NCI-H446 treated with DMSO at 0.1 percent for 48 hours (cell line): ENCODE measurements at regions not wholly inside any gene's neighbourhood (a gene's known extent, or its start where the extent isn't known, plus 50 kb on each side); places are given as distances from the start of the nearest gene placed in this dataset.

Experiments used
- DNase-seq: peaks from one replicate; lab custom pipeline; 2025; lab: John Stamatoyannopoulos, UW

DNA sequence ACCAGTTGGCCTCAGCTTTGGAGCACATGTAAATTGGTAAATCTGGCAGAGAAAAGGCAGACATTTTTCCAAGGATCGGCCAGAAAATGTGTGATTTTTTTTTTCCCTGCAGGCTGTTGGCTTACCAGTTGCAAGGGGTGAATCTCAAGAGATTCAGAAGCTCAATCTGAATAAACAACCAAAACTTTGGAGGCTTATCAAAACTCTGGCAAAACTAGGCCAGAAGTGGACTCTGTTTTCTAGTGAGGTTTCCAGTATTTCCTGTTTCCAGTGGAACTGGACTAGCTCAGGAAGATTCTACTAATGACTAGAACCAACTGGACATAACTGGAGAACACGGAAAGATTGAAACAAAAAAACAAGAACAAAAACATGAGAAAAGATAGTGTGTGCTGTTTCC is 191.3 kb downstream of the SMIM20 start:
- DNase-seq = no peak

DNA sequence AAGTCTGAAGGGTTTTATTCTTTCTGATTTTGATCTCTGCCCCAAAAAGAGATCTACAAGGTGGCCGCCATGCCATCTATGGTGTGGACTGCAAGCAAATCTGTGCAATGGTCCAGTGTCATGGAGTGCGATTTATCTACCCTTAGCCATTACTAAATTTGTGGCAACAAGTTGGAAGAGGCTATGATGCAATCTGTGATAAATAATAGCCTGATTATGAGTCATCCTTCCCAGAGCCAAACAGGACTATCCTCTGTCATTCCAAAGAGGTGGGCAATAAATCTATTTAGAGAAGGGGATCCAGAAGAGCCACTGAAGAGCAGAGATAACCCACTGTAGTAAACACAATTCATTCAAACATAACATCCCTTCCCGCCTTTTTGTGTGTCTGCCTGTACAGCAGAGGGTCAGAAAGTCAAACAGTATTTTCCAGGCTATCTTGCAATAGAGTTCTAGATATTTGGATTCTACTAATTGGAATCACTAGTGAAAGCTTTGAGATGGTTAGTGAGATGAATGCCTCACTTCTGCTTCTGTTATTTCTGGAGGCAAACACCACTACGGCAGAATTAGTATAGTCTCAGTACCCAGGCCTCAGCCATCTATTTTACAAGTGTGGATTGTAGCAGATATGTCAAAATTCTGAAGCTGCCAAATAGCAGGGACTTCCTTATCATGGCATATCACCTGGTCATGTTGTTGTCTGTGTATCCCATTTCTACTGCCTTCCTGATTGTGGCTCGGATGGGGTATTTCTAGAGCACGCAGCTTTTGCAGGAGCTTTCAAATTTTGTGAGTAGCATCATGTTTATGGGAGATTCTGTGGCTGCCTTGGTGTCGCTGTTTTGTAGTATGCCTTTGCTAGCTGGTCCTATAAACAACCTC is 192.0 kb downstream of the SMIM20 start:
- no peak for DNase-seq

DNA sequence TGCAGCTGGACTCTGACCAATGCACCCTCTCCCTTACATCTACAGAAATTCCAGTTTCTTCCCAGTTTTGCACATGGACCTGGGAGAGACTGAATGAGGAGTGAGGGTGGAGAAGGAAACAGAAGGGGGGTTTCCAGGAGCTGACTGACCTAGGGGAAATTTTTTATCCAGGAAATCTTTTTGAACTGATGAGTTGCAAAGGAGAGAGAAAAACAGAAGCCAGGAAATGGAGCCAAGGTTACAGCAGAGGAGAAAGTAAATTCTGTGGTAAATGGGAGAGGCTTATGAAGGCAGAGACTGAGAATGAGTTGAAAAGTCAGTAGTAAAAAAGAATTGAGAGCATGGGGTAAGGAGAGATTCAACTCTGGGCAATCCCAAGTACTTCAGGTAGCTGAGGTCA is 192.8 kb downstream of the SMIM20 start:
- no peak for DNase-seq

DNA sequence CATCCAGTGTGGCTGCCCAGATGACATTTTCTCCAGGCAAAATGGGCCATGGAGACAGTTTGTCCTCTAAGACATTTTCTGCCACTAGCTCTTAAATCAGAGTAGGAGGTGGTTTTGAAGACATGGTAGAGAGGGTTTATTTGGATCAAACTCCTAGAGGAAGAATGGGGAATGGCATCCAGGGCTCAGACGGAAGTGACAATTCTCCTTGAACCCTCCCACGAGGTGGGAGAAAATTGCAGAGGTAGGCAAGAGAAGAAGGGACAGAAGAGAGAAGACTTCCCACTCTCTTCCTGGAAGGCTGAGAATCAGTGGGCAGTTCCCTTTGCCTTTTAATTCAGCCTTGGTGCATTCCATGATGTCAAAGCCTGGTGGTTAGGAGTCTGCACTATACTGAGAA is 194.0 kb downstream of the SMIM20 start:
- DNase-seq = no peak

DNA sequence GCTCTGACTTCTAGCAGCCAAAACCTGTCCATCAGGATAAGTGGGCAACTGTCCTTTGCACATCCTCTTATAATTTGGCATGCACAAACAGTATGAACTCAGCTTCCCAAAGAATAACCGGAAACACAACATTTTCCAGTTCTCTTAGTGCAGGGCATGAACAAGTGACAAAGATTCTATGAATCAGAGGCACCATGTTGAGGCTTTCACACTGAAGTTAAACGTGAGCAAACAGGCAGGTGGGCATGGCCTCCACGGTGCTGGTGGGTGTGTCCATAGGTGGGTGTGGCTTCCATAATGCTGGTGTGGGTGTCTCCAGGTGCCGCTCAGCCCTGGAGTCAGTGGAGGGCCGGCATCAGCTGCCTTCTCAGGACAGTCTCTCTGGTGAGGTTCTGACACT is 196.5 kb downstream of the SMIM20 start:
- no peak for DNase-seq

DNA sequence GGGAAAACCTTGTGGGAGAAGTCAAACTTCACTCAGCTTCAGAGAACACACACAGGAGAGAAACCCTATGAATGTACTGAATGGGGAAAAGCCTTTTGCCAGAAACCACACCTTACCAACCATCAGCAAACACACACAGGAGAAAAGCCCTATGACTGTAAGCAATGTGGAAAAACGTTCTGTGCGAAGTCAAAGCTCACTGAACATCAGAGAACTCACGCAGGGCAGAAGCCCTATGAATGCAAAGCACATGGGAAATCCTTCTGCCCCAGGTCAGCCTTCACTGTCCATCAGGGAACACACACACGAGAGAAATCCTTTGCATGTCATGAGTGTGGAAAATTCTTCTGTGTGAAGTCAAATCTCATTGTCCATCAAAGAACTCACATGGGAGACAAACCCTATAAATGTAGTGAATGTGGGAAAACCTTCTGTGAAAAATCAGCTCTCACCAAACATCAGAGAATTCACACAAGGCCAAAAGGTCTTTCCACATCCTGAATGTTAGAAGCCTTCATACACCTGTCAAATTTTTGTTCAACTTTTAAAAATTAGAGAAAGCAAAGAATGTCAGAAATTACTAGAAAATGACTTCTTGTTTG is 199.4 kb downstream of the SMIM20 start:
- DNase-seq = no peak

DNA sequence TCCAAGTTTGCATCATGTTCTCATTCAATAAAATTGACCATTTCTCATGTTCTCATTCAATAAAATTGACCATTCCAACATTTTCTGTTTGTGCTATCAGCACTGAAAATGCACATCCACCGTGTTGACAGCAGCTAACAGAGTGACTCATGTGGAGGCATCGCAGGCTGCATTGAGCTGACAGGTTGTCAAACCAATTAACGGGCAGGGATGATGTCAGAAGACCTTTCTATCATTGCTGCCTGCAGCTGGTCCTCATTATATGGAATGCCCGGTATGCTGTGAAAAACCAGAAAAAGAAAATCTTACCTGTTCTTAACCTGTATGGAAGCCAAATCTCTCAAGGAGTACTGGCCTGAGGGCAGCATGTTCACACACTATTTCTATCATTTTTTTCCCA is 202.0 kb downstream of the SMIM20 start:
- DNase-seq = no peak

DNA sequence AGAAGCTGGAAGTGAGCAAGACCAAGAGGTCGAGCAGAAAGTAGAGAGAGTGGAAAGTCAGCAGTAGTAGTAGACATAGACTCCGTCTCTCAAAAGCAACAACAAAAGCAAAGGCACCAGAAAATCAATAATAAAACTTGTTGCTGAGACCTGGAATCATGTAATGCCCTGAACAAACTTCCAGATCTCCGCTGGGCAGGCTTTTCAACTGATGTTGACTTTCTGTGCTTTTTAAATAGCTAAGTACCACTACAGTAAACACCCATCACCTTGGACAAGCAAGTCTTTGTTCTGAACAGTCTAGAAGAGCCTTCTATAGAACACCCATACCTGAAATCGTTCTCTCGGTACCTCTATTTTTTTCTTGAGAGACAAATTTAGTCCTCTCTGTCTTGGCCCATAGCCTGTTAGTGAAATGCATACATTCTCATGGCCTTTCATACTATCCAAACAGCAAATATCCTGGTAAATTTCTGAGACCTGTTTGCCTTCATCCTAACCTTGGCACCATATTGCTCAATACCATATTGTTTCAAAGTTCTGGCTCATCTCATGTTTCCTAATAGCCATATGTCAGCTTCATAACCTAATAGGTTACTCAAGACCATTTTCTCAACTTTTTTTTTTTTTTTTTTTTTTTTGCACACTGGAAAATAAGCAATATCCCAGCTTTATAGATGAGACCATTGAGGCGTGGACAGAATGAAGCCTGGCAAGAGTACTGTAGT is 200.6 kb upstream of the RBPJ start:
- DNase-seq = no peak

DNA sequence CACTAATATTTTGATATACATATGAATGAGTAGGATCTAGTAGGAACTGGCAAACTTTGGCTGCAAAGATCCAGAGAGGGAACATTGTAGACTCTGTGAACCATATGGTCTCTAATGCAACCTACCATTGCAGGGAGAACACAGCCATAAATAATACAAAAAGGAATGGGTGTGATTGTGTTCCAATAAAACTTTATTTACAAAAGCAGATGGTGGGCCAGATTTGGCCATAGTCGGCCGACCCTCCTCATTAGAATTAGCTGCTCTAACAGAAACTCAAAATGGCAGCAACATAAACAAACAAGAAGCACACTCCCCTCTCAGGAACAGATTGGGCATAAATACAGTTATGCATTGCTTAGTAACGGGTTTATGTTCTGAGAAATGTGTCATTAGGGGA is 198.1 kb upstream of the RBPJ start:
- no peak for DNase-seq

DNA sequence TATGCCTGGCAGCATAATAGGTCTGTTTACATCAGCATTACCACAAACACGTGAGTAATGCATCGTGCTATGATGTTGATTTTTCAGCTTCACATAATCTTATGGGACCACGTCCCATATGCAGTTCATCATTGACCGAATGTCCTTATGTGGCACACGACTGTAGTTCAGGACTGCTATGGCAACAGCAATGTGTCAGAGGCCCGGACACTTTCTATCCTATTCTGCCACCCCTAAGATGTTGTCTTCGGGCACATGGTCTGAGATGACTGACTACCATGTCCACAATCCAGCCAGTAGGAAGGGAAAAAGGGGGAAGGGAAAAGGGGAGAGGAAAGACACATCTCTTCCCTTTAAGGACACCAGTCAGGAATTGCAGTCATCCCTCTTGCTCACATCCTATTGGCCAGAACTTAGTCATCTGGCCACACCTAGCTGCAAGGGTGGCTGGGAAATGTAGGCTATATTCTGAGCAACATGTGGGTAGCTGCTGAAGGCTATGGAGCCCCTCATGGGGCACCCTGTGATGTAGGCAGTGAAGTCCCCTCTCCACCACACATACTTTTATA is 196.0 kb upstream of the RBPJ start:
- no peak for DNase-seq

DNA sequence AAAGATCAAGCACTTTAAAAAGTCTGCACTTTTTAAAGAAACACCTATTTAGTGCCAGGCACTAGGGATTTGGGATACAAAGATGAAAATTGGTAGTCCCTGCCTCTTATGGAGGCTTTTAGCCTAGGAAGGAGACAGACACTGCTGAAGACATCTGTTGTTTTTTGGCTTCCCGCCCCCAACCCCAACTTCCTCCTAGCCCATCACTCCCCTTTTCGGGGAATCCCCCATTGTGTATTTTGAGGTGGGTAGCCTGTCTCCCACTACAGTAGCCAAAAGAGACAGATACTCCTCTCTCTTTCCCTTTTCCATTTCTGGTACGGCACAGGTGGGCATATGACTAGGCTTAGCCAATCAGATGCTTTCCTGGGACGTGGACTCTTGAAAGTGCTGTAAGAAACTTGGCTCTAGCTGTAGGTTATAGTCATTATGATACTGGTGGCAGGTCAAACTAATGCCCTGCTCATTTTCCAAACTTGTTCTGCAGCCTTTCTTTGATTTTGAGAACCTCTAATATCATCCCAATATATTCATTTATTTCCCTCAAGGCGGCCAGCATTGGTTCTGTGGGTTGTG is 194.6 kb upstream of the RBPJ start:
- no peak for DNase-seq

DNA sequence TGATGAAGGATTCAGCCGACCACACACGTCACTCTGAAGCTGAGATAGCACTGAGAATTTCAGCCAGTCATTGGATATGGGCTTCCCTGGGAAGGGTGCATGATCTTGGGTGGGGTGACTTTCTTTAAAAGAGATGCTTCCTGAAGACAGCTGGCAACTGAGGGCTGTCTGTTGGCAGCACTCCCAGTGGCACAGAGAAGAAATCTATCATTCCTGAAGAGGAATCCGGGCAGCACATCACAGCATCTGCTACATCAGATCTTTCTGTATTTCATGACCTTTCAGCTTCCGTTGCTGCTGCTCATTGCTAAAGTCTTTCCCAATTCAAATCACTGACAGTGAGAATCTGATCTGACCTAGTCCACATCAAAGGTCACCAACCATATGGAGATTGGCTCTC is 193.8 kb upstream of the RBPJ start:
- peak; percentile 18 for DNase-seq

DNA sequence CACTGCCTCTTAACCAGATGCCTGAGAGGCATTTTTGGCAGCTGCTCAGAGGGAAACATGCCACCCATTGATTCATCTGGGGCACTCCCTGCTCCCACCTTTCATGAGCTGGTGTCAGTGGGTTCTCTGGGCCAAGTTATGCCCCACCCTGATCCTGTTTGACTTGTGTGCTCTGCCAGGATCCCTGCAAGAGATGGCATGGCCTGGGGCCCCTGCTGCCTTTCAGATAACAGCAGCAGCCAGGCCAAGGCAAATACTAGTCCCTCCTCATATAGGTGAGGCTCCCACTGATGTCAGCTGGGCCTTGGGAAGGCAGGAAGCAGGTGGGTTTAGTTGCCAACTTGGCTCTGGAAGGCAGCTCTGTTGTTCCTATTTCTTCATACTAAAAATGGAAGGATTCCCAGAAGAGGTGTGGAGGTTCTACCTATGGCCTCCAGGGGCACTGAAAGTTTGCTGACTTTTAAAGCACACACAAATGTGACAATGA is 192.9 kb upstream of the RBPJ start:
- DNase-seq = peak; percentile 37

DNA sequence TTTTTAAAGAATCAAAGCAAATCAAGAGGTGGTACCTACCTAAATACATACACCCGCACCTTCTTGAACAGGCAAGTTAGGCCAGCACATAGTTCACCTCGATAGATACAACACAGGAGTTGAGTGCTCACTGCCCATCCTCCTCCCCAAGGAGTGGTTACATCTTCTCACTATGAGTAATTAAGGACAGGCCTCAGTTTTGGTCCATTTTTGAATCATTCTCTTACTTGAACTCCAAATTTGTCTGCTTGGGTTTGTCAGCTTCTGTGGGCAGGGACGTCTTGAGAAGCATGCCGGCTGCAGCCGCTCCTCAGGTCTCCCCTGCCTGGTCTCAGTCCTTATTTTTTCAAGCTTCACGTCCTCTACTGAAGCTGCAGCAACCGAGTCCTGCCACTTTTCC is 190.6 kb upstream of the RBPJ start:
- no peak for DNase-seq

DNA sequence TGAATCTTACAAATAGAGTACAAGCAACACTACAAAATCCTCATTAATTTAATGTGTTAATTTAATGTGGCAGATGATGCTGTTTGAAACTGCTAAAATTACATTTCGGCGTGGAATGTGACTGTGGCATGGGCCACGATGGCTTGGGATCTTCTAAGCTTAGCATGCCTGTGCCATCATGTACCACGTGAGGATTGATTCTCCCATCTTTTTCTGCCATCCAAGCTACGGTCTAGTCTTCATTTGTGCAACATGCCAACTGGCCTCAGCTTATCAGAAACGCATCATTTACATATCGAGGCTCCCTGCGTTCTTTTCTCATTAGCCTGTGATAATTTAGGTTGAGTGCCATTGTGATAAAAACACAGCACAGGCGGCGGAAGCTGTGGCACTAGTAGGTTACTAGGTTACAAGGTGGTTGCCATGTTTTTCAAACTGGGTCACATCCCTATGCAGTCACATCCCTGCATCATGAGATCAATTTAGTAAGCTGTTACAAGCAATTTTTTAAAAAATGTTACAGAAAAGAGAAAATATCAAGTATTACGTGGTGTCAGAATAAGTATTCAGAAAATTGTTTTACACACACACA is 189.9 kb upstream of the RBPJ start:
- no peak for DNase-seq

DNA sequence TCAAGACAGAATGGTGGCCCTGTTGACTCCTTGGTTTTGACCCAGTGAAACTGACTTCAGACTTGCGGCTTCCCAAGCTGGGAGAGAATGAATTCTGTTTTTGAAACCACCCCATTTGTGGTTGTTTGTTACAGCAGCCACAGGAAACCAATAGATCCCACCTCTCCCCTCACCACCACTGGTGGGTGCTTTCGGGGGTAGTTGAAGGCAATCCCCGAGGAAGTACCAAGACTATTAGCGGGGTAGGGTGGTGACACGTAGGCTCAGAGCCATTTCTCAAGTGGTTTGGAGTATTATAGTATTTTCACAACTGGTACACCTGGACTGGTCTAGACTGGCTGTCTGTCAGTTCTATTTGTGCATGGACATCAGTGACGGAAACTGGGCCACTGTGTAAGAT is 189.1 kb upstream of the RBPJ start:
- DNase-seq = no peak

DNA sequence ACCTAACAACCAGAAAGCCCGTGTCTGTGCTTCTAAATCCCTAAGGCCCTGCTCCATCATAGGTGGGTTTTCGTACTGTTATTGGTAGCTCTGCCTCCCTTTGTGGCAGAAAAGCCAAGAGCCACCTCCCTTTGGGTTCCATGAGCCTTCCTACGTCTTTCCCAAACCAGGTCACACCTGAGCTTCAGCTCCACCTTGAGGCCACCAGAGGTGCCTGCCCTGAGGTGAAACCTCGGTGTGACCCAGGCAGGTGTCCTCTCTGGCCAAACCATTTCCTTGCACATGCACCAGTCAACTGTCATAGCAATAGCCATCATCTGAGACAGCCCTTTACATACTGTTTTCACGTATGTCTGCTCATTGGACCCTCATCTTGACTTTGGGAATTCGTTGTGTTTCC is 188.0 kb upstream of the RBPJ start:
- DNase-seq = no peak

DNA sequence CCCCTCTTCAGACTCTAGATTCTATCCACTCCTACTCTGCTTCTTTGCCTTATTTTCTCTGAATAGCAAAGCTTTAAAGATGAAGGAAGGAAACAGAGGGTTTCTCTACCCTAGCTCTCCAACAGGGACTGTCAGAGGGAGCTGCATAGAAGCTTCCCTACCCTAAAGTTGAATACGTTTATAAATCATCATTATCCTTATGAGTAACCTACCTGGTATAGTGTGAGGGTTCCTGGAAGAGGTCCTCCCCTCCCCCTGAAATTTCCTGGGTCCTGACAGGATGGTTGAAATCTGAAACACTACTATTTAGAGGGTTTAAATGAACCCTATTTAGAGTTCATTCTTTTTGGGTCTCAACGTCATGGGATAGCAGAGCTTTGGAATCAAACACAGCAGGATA is 187.0 kb upstream of the RBPJ start:
- no peak for DNase-seq

DNA sequence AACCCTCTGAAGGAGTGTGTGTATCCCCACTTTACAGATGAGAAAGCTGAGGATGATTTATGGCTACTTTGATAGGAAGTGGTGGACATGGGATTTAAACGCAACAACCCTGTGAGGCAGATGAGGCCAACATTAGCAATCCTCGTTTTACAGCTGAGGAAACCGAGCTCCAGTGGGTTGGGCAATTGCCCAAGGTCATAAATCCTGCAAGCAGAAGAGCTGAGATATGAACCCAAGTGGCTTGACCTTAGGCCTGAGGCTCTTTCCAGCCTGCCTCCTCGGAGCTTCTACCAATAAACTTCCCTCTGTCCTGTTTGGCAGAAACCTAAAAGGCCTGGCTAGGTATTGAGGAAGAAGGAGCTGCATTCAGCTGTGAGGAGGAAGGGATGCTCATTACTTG is 185.5 kb upstream of the RBPJ start:
- no peak for DNase-seq

DNA sequence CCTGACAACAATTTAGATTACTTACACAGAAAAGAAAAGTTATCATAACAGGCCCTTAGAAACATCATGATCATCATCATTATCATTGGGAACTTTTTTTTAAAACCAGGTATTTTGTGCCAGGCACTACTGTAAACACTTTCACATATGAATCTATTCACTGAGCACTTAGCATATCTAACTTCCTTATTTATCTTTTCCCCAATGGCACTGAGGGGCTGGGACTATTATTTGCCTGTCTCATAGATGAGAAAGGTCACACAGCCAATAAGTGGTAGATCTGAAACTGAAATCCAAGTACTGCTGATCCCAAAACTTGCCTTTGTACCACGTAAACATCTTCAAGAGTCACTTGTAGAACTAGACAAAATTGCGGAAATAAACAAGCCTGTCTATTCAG is 184.2 kb upstream of the RBPJ start:
- DNase-seq = no peak

DNA sequence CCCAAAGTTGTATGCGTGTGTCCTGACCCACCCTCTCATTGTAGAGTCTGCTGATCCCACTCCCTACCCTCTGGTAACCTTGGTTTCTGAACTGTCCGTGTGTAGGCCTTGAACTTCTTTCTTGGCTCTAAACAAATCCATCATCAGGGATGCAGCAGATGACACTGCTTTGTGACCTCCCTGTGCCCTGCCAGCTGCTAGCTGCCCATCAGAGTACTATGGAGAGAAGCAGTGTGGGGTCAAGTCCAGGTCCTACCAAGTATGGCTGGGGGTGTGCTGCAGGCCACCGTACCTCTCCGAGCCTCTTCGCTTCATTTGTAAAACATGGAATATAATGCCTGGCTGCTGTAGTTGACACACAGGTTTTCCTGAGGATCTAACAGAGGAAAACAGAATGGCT is 183.5 kb upstream of the RBPJ start:
- DNase-seq = no peak
